Loucy (cell line): ENCODE measurements at regions not wholly inside any gene's neighbourhood (a gene's known extent, or its start where the extent isn't known, plus 50 kb on each side); places are given as distances from the start of the nearest gene placed in this dataset.

Source experiments
- H2AFZ ChIP-seq: fragments of 200-600 bp; sonication (generic); 2 replicates; pipeline ENCODE4 v1.6.0; 2016; ENCODE audit warnings: antibody characterized with exemption, mild to moderate bottlenecking, low read length, moderate library complexity
- H3F3A ChIP-seq: fragments of 200-600 bp; 2 replicates; pipeline ENCODE4 v1.6.0; 2016; ENCODE audit warnings: antibody characterized with exemption, low read depth, mild to moderate bottlenecking
- H3K27me3 ChIP-seq: fragments of 200-600 bp; sonication (generic); 2 replicates; pipeline ENCODE4 v1.6.1; 2014; ENCODE audit warnings: low read length, mild to moderate bottlenecking; ENCODE audit not compliant: insufficient read depth, poor library complexity, severe bottlenecking
- H3K36me3 ChIP-seq: fragments of 200-600 bp; sonication (generic); 2 replicates; pipeline ENCODE4 v1.6.1; 2016; ENCODE audit warnings: low read length; ENCODE audit not compliant: insufficient read depth
- H3K4me1 ChIP-seq: fragments of 200-600 bp; sonication (generic); 2 replicates; pipeline ENCODE4 v1.5.1; 2014; ENCODE audit warnings: low read length, mild to moderate bottlenecking; ENCODE audit not compliant: insufficient read depth, poor library complexity, severe bottlenecking
- H3K4me2 ChIP-seq: fragments of 200-600 bp; sonication (generic); 2 replicates; pipeline ENCODE4 v1.6.0; 2014; ENCODE audit warnings: antibody characterized with exemption, low read length, low read depth, mild to moderate bottlenecking; ENCODE audit not compliant: poor library complexity, severe bottlenecking
- H3K4me3 ChIP-seq: fragments of 200-600 bp; sonication (generic); 2 replicates; pipeline ENCODE4 v1.5.1; 2014; ENCODE audit warnings: low read length, mild to moderate bottlenecking, mixed read lengths; ENCODE audit not compliant: poor library complexity, severe bottlenecking
- H3K79me2 ChIP-seq: fragments of 200-600 bp; sonication (generic); 2 replicates; pipeline ENCODE4 v1.6.1; 2014; ENCODE audit warnings: low read length; ENCODE audit not compliant: insufficient read depth
- H3K9ac ChIP-seq: fragments of 200-600 bp; sonication (generic); 2 replicates; pipeline ENCODE4 v1.6.0; 2014; ENCODE audit warnings: mild to moderate bottlenecking, low read depth, low read length, moderate library complexity; ENCODE audit not compliant: poor library complexity, severe bottlenecking
- H3K9me2 ChIP-seq: fragments of 200-600 bp; sonication (generic); replicated peaks from 2 replicates; pipeline ENCODE4 v1.6.1; 2016; ENCODE audit warnings: low read depth, low read length, mixed read lengths
- H3K9me3 ChIP-seq: fragments of 200-600 bp; sonication (generic); 2 replicates; pipeline ENCODE4 v1.6.1; 2014; ENCODE audit warnings: mild to moderate bottlenecking, antibody characterized with exemption, low read length, low read depth; ENCODE audit not compliant: insufficient read depth
- H4K20me1 ChIP-seq: fragments of 200-600 bp; sonication (generic); 2 replicates; pipeline ENCODE4 v1.6.0; 2014; ENCODE audit warnings: antibody characterized with exemption, low read length, mild to moderate bottlenecking; ENCODE audit not compliant: insufficient read depth, poor library complexity, severe bottlenecking
- CTCF ChIP-seq: fragments of 200-600 bp; sonication (generic); conservative IDR thresholded peaks from 2 replicates; pipeline ENCODE4 v1.5.1; 2014; ENCODE audit warnings: mild to moderate bottlenecking, antibody characterized with exemption, low read length
- EZH2phosphoT487 ChIP-seq: fragments of 200-600 bp; IDR thresholded peaks from 2 replicates; pipeline ENCODE4 v1.6.1; 2018; ENCODE audit warnings: antibody characterized with exemption, mild to moderate bottlenecking, moderate library complexity, borderline replicate concordance

GRCh38 chr3:70821602-70822001, 509.2 kb upstream of the MDFIC2 start:
- H3K9ac ChIP-seq: no peak overlapping the region
- no peak for TF ChIP-seq EZH2phosphoT487
- TF ChIP-seq CTCF: no peak

GRCh38 chr3:70820397-70820796, 508.0 kb upstream of the MDFIC2 start:
- no peaks in the 10 kb centered on the region for H4K20me1 ChIP-seq
- no peaks in the 10 kb centered on the region for H3K27me3 ChIP-seq
- H3K9me2 ChIP-seq: no peaks in the 10 kb centered on the region
- no peaks in the 10 kb centered on the region for H3F3A ChIP-seq
- no peaks in the 10 kb centered on the region for H3K79me2 ChIP-seq
- no peak overlapping the region for H3K4me3 ChIP-seq
- no peak overlapping the region for H2AFZ ChIP-seq
- H3K9me3 ChIP-seq: no peaks in the 10 kb centered on the region
- no peak overlapping the region for H3K4me2 ChIP-seq
- no peak overlapping the region for H3K9ac ChIP-seq
- no peaks in the 10 kb centered on the region for H3K4me1 ChIP-seq
- no peaks in the 10 kb centered on the region for H3K36me3 ChIP-seq
- TF ChIP-seq EZH2phosphoT487 (no peak), CTCF (no peak)

More at GRCh38 chr3:70821602-70822001, 509.2 kb upstream of the MDFIC2 start:
- Histone ChIP-seq H4K20me1 (no peaks in the 10 kb centered on the region), H3K36me3 (no peaks in the 10 kb centered on the region), H3K9me2 (no peaks in the 10 kb centered on the region), H3K79me2 (no peaks in the 10 kb centered on the region), H3K4me3 (no peak overlapping the region), H3K9me3 (no peaks in the 10 kb centered on the region), H3K4me1 (no peaks in the 10 kb centered on the region), H2AFZ (no peak overlapping the region), H3K4me2 (no peak overlapping the region), H3F3A (no peaks in the 10 kb centered on the region), H3K27me3 (no peaks in the 10 kb centered on the region)

DNA sequence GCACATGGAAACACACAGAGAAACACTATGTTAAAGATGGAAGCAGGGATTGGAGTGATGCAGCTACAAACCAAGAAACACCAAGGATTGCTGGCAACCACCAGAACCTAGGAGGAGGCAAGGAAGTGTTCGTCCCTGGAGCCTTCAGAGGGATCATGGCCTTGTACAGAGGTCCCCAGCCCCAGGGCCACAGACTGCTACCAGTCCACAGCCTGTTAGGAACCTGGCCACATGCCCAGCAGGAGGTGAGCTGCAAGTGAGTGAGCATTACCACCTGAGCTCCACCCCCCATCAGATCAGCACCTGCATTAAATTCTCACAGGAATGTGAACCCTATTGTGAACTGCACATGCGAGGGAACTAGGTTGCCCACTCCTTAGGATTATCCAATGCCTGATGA, 505.7 kb upstream of the MDFIC2 start:
- Histone ChIP-seq H3K4me3 (no peak overlapping the region), H3K9me2 (no peaks in the 10 kb centered on the region), H2AFZ (no peak overlapping the region), H3F3A (no peaks in the 10 kb centered on the region), H3K27me3 (no peaks in the 10 kb centered on the region), H3K9ac (no peak overlapping the region), H3K4me1 (no peaks in the 10 kb centered on the region), H3K36me3 (no peaks in the 10 kb centered on the region), H4K20me1 (no peaks in the 10 kb centered on the region), H3K4me2 (no peak overlapping the region), H3K79me2 (no peaks in the 10 kb centered on the region), H3K9me3 (no peaks in the 10 kb centered on the region)
- TF ChIP-seq EZH2phosphoT487: no peak
- no peak for TF ChIP-seq CTCF
